ENCODE measurements at regions not wholly inside any gene's neighbourhood (a gene's known extent, or its start where the extent isn't known, plus 50 kb on each side); places are given as distances from the start of the nearest gene placed in this dataset.

DNA sequence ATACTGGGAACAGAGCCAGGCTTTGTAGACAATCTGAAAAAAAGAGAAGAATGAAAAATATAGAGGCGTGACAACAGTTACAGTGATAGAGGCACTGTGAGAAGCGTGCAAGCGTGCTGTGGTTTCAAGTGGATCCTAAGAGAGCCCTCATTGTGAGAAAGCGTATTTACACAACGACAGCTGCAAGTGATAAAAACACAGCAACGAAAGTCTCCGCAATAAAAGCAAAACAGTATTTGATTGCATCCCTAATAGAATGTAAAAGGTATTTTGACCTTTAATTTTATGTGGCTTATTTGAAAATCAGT, 642.7 kb upstream of the ARGLU1 start:
- Histone ChIP-seq H3K14ac (ENCODE audit: insufficient read depth, low read length) (no peak overlapping the region), H2BK12ac (ENCODE audit: insufficient read length, low read depth, low read length) (no peak overlapping the region), H3K18ac (ENCODE audit: insufficient read length, low read depth, low read length) (no peak overlapping the region), H2AK5ac (ENCODE audit: insufficient read length, low read length) (no peak overlapping the region), H4K5ac (ENCODE audit: insufficient read length, low read depth, low read length) (no peak overlapping the region), H4K20me1 (ENCODE audit: control insufficient read depth, insufficient read depth, insufficient read length) (no peaks in the 10 kb centered on the region), H3K56ac (ENCODE audit: insufficient read length, low read depth, low read length) (no peak overlapping the region), H3K4ac (ENCODE audit: low read depth, low read length) (no peak overlapping the region), H3K4me2 (ENCODE audit: insufficient read depth, insufficient read length, low read length) (no peak overlapping the region), H3K23me2 (ENCODE audit: insufficient read length, low read depth, low read length, poor library complexity, severe bottlenecking) (no peaks in the 10 kb centered on the region), H3K79me1 (ENCODE audit: insufficient read depth, low read depth, low read length, poor library complexity, severe bottlenecking) (no peaks in the 10 kb centered on the region), H4K91ac (ENCODE audit: insufficient read length, low read depth, low read length) (no peak overlapping the region), H4K8ac (replicated peaks; ENCODE audit: insufficient read length, low read depth, low read length) (no peak overlapping the region), H3T11ph (ENCODE audit: low read length) (no peak overlapping the region), H2AFZ (ENCODE audit: low read length) (no peak overlapping the region), H3K9me3 (ENCODE audit: control insufficient read depth, low read depth, low read length) (no peaks in the 10 kb centered on the region), H2BK5ac (ENCODE audit: insufficient read length, low read length) (no peak overlapping the region), H3K9ac (ENCODE audit: extremely low read depth, insufficient read length, low read length) (no peak overlapping the region), H3K27ac (ENCODE audit: insufficient read length, low read depth, low read length) (no peak overlapping the region), H2BK120ac (ENCODE audit: low read depth, low read length, poor library complexity, severe bottlenecking) (no peak overlapping the region), H3K4me1 (ENCODE audit: insufficient read depth, low read length) (no peaks in the 10 kb centered on the region), H2BK15ac (ENCODE audit: low read depth, low read length) (no peak overlapping the region), H3K79me2 (ENCODE audit: insufficient read depth, low read length) (no peaks in the 10 kb centered on the region), H3K23ac (ENCODE audit: insufficient read length, low read depth, low read length) (no peak overlapping the region), H2BK20ac (ENCODE audit: low read depth, low read length, poor library complexity, severe bottlenecking) (no peak overlapping the region), H3K27me3 (ENCODE audit: insufficient read depth, low read length) (no peaks in the 10 kb centered on the region; the same call in 1 of the 2 replicates)
- Mint-ChIP-seq H3K4me1 (no peaks in the 10 kb centered on the region), H3K27ac (no peak overlapping the region), H3K9me3 (no peaks in the 10 kb centered on the region), H3K27me3 (ENCODE audit: low read depth) (no peaks in the 10 kb centered on the region; the same call in 1 of the 2 replicates), H3K4me3 (no peak overlapping the region), H3K36me3 (ENCODE audit: insufficient read depth in 1 of 3, low read depth in 3 of 3) (no peaks in the 10 kb centered on the region)
- no peak for DNase-seq
- TF ChIP-seq, protein P1, sequence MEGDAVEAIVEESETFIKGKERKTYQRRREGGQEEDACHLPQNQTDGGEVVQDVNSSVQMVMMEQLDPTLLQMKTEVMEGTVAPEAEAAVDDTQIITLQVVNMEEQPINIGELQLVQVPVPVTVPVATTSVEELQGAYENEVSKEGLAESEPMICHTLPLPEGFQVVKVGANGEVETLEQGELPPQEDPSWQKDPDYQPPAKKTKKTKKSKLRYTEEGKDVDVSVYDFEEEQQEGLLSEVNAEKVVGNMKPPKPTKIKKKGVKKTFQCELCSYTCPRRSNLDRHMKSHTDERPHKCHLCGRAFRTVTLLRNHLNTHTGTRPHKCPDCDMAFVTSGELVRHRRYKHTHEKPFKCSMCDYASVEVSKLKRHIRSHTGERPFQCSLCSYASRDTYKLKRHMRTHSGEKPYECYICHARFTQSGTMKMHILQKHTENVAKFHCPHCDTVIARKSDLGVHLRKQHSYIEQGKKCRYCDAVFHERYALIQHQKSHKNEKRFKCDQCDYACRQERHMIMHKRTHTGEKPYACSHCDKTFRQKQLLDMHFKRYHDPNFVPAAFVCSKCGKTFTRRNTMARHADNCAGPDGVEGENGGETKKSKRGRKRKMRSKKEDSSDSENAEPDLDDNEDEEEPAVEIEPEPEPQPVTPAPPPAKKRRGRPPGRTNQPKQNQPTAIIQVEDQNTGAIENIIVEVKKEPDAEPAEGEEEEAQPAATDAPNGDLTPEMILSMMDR (conservative IDR thresholded peaks at IDR 0.05), result no peak
- WGBS (ENCODE audit: extremely low coverage, insufficient read length, low lambda C conversion rate), result no CpG with 5 or more reads among the region's 7 CpGs

Data from H9 (cell line).